ENCODE measurements at regions not wholly inside any gene's neighbourhood (a gene's known extent, or its start where the extent isn't known, plus 50 kb on each side); places are given as distances from the start of the nearest gene placed in this dataset.
"Not testable (repeated sequence)": the region's sequence is repeated elsewhere in the genome, so short reads cannot be mapped to it uniquely, and the experiment has no call there.

GRCh38 chr6:121596441-121596840 lies 161.0 kb downstream of the GJA1 start:
- no peak for DNase-seq

GRCh38 chr6:121597654-121598053 lies 162.2 kb downstream of the GJA1 start:
- no peak for DNase-seq

GRCh38 chr6:121599331-121599730 lies 163.9 kb downstream of the GJA1 start:
- not testable (repeated sequence) for DNase-seq

- no peak for DNase-seq
These were observed 165.1 kb downstream of the GJA1 start for GRCh38 chr6:121600389-121601168.

GRCh38 chr6:121603486-121603885 lies 168.0 kb downstream of the GJA1 start:
- DNase-seq, result no peak

- no peak for DNase-seq
These were observed 172.3 kb downstream of the GJA1 start for GRCh38 chr6:121607721-121608120.

GRCh38 chr6:121608270-121608669 lies 172.8 kb downstream of the GJA1 start:
- no peak for DNase-seq

GRCh38 chr6:121609281-121609680 lies 173.8 kb downstream of the GJA1 start:
- DNase-seq, result no peak

- DNase-seq, result no peak
These were observed 177.5 kb downstream of the GJA1 start for GRCh38 chr6:121612927-121613326.

GRCh38 chr6:121614115-121614514 lies 178.7 kb downstream of the GJA1 start:
- no peak for DNase-seq

GRCh38 chr6:121615493-121615892 lies 180.0 kb downstream of the GJA1 start:
- DNase-seq, result no peak

GRCh38 chr6:121616406-121616805 lies 181.0 kb downstream of the GJA1 start:
- DNase-seq, result no peak

- no peak for DNase-seq
These were observed 181.9 kb downstream of the GJA1 start for GRCh38 chr6:121617388-121617787.

- DNase-seq, result no peak
These were observed 183.6 kb downstream of the GJA1 start for GRCh38 chr6:121619013-121619412.

- no peak for DNase-seq
These were observed 184.7 kb downstream of the GJA1 start for GRCh38 chr6:121619987-121620740.

- no peak for DNase-seq
These were observed 192.3 kb downstream of the GJA1 start for GRCh38 chr6:121627761-121628160.

GRCh38 chr6:121630716-121631115 lies 195.3 kb downstream of the GJA1 start:
- DNase-seq, result no peak

GRCh38 chr6:121631752-121632151 lies 196.3 kb downstream of the GJA1 start:
- not testable (repeated sequence) for DNase-seq

GRCh38 chr6:121633309-121633708 lies 197.9 kb downstream of the GJA1 start:
- no peak for DNase-seq

- not testable (repeated sequence) for DNase-seq
These were observed 199.1 kb downstream of the GJA1 start for GRCh38 chr6:121634586-121634985.

- DNase-seq, result no peak
These were observed 199.9 kb downstream of the GJA1 start for GRCh38 chr6:121635355-121635754.

- not testable (repeated sequence) for DNase-seq
These were observed 200.8 kb downstream of the GJA1 start for GRCh38 chr6:121636217-121636616.

GRCh38 chr6:121639021-121639420 lies 203.6 kb downstream of the GJA1 start:
- DNase-seq, result no peak

- DNase-seq, result no peak
These were observed 205.7 kb downstream of the GJA1 start for GRCh38 chr6:121641158-121641557.
